ENCODE measurements at regions not wholly inside any gene's neighbourhood (a gene's known extent, or its start where the extent isn't known, plus 50 kb on each side); places are given as distances from the start of the nearest gene placed in this dataset.

DNA sequence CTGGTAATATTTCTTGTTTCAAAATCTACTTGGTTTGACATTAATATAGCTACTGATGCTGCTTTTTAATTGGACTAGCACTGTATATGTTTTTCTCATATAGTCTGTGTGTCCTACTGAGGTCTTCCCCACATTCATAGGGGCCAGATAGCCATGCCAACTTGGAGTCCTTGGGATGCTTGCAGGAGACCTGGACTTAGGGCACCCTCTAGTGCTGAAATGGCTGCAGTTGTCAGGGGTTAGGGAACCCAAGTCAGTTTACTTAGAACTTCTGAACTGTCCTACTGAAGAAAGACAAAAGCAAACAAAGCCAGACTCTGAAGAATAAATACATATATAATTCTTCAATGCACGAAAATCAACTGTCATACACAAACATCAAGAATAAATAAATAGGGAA lies 279.9 kb upstream of the SYT1 start:
- TF ChIP-seq, protein P1, sequence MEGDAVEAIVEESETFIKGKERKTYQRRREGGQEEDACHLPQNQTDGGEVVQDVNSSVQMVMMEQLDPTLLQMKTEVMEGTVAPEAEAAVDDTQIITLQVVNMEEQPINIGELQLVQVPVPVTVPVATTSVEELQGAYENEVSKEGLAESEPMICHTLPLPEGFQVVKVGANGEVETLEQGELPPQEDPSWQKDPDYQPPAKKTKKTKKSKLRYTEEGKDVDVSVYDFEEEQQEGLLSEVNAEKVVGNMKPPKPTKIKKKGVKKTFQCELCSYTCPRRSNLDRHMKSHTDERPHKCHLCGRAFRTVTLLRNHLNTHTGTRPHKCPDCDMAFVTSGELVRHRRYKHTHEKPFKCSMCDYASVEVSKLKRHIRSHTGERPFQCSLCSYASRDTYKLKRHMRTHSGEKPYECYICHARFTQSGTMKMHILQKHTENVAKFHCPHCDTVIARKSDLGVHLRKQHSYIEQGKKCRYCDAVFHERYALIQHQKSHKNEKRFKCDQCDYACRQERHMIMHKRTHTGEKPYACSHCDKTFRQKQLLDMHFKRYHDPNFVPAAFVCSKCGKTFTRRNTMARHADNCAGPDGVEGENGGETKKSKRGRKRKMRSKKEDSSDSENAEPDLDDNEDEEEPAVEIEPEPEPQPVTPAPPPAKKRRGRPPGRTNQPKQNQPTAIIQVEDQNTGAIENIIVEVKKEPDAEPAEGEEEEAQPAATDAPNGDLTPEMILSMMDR (IDR thresholded peaks at IDR 0.05), result peak in 1 of 6 experiments; percentile 13
- no peak for TF ChIP-seq POLR2A (IDR thresholded peaks at IDR 0.05)

Measured in thyroid gland (tissue), 4 donors.